B cell (primary cell): ENCODE measurements at regions not wholly inside any gene's neighbourhood (a gene's known extent, or its start where the extent isn't known, plus 50 kb on each side); places are given as distances from the start of the nearest gene placed in this dataset.

Source experiments
- ATAC-seq: fragments of 200-7000 bp; cut with Tn5 transposase; one replicate; pipeline ENCODE4 v1.10.0; 2021; ENCODE audit warnings: low read depth, mild to moderate bottlenecking, moderate number of reproducible peaks, moderate library complexity
- CTCF ChIA-PET: fragments of 350-600 bp; sonication (Branson Sonifier 250); formaldehyde crosslinking; loops from one replicate; lab custom pipeline; 2021; ENCODE audit warnings: antibody characterized with exemption, inconsistent platforms; lab: Charles Lee
- POLR2A ChIA-PET: fragments of 350-600 bp; sonication (Branson Sonifier 250); formaldehyde crosslinking; loops from one replicate; lab custom pipeline; 2021; ENCODE audit warnings: antibody characterized with exemption; lab: Charles Lee
- DNase-seq: peaks from one replicate; pipeline ENCODE4 v3.0.0; 2013
- H2AFZ ChIP-seq: 2 replicates; pipeline ENCODE4 v1.6.1; 2012; ENCODE audit warnings: mild to moderate bottlenecking, low read depth, low read length; ENCODE audit not compliant: insufficient read depth, poor library complexity, severe bottlenecking
- H3K27ac ChIP-seq, 2 donors: 1 replicate in 1 of 2; 2 replicates in 1 of 2; pipeline ENCODE4 v1.5.1; 2012 to 2013; ENCODE audit warnings: low read length in 2 of 2, mild to moderate bottlenecking in 2 of 2, moderate library complexity in 1 of 2
- H3K27me3 ChIP-seq, 4 experiments: fragments of 200-600 bp in 1 of 4; sonication (generic) in 1 of 4; replicated peaks in 1 of 4; 1 replicate in 2 of 4; 2 replicates in 2 of 4; pipeline versions ENCODE4 v1.6.1 to v1.7.0; 2013 to 2016; ENCODE audit warnings: low read length in 3 of 4, mild to moderate bottlenecking in 2 of 4, mixed read lengths in 1 of 4, moderate library complexity in 1 of 4; ENCODE audit not compliant: insufficient read depth in 4 of 4, control insufficient read depth in 3 of 4; ENCODE audit errors: control extremely low read depth in 1 of 4
- H3K36me3 ChIP-seq, 2 experiments: replicated peaks in 1 of 2; 1 replicate in 1 of 2; 2 replicates in 1 of 2; pipeline versions ENCODE4 v1.6.1 to v1.7.1; 2013; ENCODE audit warnings: low read length in 1 of 2; ENCODE audit not compliant: insufficient read depth in 2 of 2, control insufficient read depth in 1 of 2; ENCODE audit errors: control extremely low read depth in 1 of 2, extremely low read depth in 1 of 2
- H3K4me1 ChIP-seq, 2 donors: fragments of 200-600 bp in 1 of 2; sonication (generic) in 1 of 2; 1 replicate in 1 of 2; 2 replicates in 1 of 2; pipeline versions ENCODE4 v1.5.1 to v1.6.1; 2013 to 2017; ENCODE audit warnings: low read length in 2 of 2; ENCODE audit not compliant: control insufficient read depth in 2 of 2, insufficient read depth in 2 of 2
- H3K4me2 ChIP-seq: replicated peaks from 2 replicates; pipeline ENCODE3; 2012; ENCODE audit warnings: mild to moderate bottlenecking, low read depth, low read length; ENCODE audit not compliant: poor library complexity, severe bottlenecking
- H3K4me3 ChIP-seq, 5 experiments: fragments of 200-600 bp in 1 of 5; sonication (generic) in 1 of 5; 1 replicate in 3 of 5; 2 replicates in 2 of 5; pipeline versions ENCODE4 v1.5.1 to v1.7.0; 2011 to 2016; ENCODE audit warnings: low read length in 4 of 5, mild to moderate bottlenecking in 4 of 5, low read depth in 2 of 5, control low read depth in 1 of 5, moderate library complexity in 1 of 5; ENCODE audit not compliant: insufficient read depth in 1 of 5; ENCODE audit errors: control extremely low read depth in 1 of 5, extremely low read depth in 1 of 5
- H3K79me2 ChIP-seq: fragments of 200-600 bp; sonication (generic); one replicate; pipeline ENCODE4 v1.6.0; 2016; ENCODE audit warnings: low read length; ENCODE audit not compliant: control insufficient read depth, insufficient read depth
- H3K9ac ChIP-seq: fragments of 200-600 bp; sonication (generic); 2 replicates; pipeline ENCODE4 v1.6.1; 2017; ENCODE audit warnings: mild to moderate bottlenecking, low read length, moderate library complexity
- H3K9me3 ChIP-seq, 3 donors: one replicate each; pipeline versions ENCODE4 v1.6.1 to v1.7.1; 2013; ENCODE audit warnings: low read length in 2 of 3; ENCODE audit not compliant: control insufficient read depth in 2 of 3, insufficient read depth in 1 of 3; ENCODE audit errors: control extremely low read depth in 1 of 3
- H4K20me1 ChIP-seq: 2 replicates; pipeline ENCODE4 v1.6.0; 2012; ENCODE audit warnings: mild to moderate bottlenecking, low read length; ENCODE audit not compliant: insufficient read depth, control insufficient read depth, poor library complexity, severe bottlenecking
- H3K27ac Mint-ChIP-seq: one replicate; pipeline ENCODE4 v1.8.0; 2021; ENCODE audit warnings: mixed read lengths
- H3K27me3 Mint-ChIP-seq: one replicate; pipeline ENCODE4 v1.8.0; 2021; ENCODE audit warnings: mixed read lengths
- H3K4me1 Mint-ChIP-seq: one replicate; pipeline ENCODE4 v1.8.0; 2021; ENCODE audit warnings: mixed read lengths
- H3K4me3 Mint-ChIP-seq: one replicate; pipeline ENCODE4 v1.8.0; 2021; ENCODE audit warnings: mixed read lengths
- H3K9me3 Mint-ChIP-seq: one replicate; pipeline ENCODE4 v1.8.0; 2022; ENCODE audit warnings: mixed read lengths; ENCODE audit not compliant: insufficient read depth
- EZH2 ChIP-seq: IDR thresholded peaks from 2 replicates; pipeline ENCODE4 v1.6.1; 2012; ENCODE audit warnings: borderline replicate concordance, low read depth, mild to moderate bottlenecking, moderate library complexity, low read length; ENCODE audit not compliant: insufficient read depth, poor library complexity, severe bottlenecking
- WGBS: methylation state at CpG from one replicate; pipeline ENCODE4 v1.1.5; 2013; ENCODE audit warnings: missing lambda C conversion rate; ENCODE audit not compliant: insufficient coverage; 5-methylcytosine and 5-hydroxymethylcytosine counted together
- intact Hi-C: fragments of 100-400 bp; cut with micrococcal nuclease; formaldehyde crosslinking; loops from one replicate; pipeline ENCODE4 v1.10.0; 2022
- TF ChIP-seq, protein P1 (sequence below): fragments of 200-600 bp; IDR thresholded peaks from one replicate; pipeline ENCODE4 v1.8.0; 2022; ENCODE audit warnings: antibody characterized with exemption, mild to moderate bottlenecking

- Histone ChIP-seq H4K20me1 (no peaks in the 10 kb centered on the region), H3K27ac (no peak overlapping the region), H3K9ac (no peak overlapping the region), H3K79me2 (no peaks in the 10 kb centered on the region), H3K27me3 (no peaks in the 10 kb centered on the region), H3K36me3 (no peaks in the 10 kb centered on the region), H3K4me3 (no peak overlapping the region), H2AFZ (no peak overlapping the region), H3K4me1 (no peaks in the 10 kb centered on the region), H3K4me2 (no peak overlapping the region), H3K9me3 (peaks cover 0 to 4% (median 0%) of the 10 kb centered on the region in 3 donors)
- ChIA-PET CTCF (no interaction called here), POLR2A (no interaction called here)
- ATAC-seq (no peak), DNase-seq (no peak)
- no peak for TF ChIP-seq EZH2
- TF ChIP-seq, protein P1, sequence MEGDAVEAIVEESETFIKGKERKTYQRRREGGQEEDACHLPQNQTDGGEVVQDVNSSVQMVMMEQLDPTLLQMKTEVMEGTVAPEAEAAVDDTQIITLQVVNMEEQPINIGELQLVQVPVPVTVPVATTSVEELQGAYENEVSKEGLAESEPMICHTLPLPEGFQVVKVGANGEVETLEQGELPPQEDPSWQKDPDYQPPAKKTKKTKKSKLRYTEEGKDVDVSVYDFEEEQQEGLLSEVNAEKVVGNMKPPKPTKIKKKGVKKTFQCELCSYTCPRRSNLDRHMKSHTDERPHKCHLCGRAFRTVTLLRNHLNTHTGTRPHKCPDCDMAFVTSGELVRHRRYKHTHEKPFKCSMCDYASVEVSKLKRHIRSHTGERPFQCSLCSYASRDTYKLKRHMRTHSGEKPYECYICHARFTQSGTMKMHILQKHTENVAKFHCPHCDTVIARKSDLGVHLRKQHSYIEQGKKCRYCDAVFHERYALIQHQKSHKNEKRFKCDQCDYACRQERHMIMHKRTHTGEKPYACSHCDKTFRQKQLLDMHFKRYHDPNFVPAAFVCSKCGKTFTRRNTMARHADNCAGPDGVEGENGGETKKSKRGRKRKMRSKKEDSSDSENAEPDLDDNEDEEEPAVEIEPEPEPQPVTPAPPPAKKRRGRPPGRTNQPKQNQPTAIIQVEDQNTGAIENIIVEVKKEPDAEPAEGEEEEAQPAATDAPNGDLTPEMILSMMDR: no peak
- Mint-ChIP-seq H3K4me3 (no peak overlapping the region), H3K27ac (no peak overlapping the region), H3K4me1 (no peaks in the 10 kb centered on the region), H3K9me3 (peaks cover 11% of the 10 kb centered on the region), H3K27me3 (no peaks in the 10 kb centered on the region)
- intact Hi-C loops: no loop called here
- no CpG with 5 or more reads among the region's 1 CpG for WGBS
Observed at GRCh38 chr6:50288241-50288640, 238.5 kb upstream of the DEFB112 start.

DNA sequence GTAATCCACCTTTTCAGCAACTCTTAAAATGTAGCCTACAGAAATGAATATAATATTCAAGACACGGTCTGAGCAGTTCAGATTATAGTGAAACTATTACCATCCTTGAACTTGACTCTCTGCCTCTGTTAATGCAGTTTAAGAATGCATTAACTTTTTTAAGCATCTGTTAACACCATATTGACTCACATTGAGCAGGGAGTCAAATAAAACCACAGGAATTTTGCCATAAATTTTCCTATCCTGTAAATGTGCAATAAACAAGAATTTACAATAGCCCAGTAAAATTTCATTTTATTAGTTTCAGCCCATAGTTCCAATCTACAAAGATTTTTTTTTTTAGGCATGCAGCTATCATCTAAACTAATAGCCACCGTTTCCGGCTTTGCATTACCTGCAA lies 239.2 kb upstream of the DEFB112 start:
- Mint-ChIP-seq H3K27ac (no peak overlapping the region), H3K9me3 (peaks cover 11% of the 10 kb centered on the region), H3K4me1 (no peaks in the 10 kb centered on the region), H3K27me3 (no peaks in the 10 kb centered on the region), H3K4me3 (no peak overlapping the region)
- Histone ChIP-seq H3K36me3 (no peaks in the 10 kb centered on the region), H3K9ac (no peak overlapping the region), H3K9me3 (peaks cover 0 to 4% (median 0%) of the 10 kb centered on the region in 3 donors), H4K20me1 (no peaks in the 10 kb centered on the region), H3K79me2 (no peaks in the 10 kb centered on the region), H3K4me2 (no peak overlapping the region), H2AFZ (no peak overlapping the region), H3K27ac (no peak overlapping the region), H3K4me1 (no peaks in the 10 kb centered on the region), H3K4me3 (no peak overlapping the region), H3K27me3 (no peaks in the 10 kb centered on the region)
- 75% methylated on average over 2 of the region's 3 CpGs for WGBS
- intact Hi-C loops: no loop called here
- ChIA-PET POLR2A (no interaction called here), CTCF (no interaction called here)
- no peak for TF ChIP-seq EZH2
- TF ChIP-seq, protein P1: no peak
- DNase-seq (no peak), ATAC-seq (no peak)
